ENCODE measurements at regions not wholly inside any gene's neighbourhood (a gene's known extent, or its start where the extent isn't known, plus 50 kb on each side); places are given as distances from the start of the nearest gene placed in this dataset.

DNA sequence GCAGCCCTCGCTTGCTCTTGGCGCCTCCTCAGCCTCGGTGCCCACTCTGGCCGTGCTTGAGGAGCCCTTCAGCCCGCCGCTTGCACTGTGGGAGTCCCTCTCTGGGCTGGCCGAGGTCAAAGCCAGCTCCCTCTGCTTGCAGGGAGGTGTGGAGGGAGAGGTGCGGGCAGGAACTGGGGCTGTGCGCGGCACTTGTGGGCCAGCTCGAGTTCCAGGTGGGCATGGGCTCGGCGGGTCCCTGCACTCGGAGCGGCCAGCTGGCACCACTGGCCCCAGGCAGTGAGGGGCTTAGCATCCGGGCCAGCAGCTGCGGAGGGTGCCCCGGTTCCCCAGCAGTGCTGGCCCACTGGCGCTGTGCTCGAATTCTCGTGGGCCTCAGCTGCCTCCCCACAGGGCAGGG is 152.1 kb upstream of the SEMA3C start:
- TF ChIP-seq, protein P1, sequence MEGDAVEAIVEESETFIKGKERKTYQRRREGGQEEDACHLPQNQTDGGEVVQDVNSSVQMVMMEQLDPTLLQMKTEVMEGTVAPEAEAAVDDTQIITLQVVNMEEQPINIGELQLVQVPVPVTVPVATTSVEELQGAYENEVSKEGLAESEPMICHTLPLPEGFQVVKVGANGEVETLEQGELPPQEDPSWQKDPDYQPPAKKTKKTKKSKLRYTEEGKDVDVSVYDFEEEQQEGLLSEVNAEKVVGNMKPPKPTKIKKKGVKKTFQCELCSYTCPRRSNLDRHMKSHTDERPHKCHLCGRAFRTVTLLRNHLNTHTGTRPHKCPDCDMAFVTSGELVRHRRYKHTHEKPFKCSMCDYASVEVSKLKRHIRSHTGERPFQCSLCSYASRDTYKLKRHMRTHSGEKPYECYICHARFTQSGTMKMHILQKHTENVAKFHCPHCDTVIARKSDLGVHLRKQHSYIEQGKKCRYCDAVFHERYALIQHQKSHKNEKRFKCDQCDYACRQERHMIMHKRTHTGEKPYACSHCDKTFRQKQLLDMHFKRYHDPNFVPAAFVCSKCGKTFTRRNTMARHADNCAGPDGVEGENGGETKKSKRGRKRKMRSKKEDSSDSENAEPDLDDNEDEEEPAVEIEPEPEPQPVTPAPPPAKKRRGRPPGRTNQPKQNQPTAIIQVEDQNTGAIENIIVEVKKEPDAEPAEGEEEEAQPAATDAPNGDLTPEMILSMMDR (IDR thresholded peaks at IDR 0.05) = no peak
- TF ChIP-seq POLR2AphosphoS5 (IDR thresholded peaks at IDR 0.05) (no peak), EP300 (IDR thresholded peaks at IDR 0.05) (no peak)
